ENCODE measurements at regions not wholly inside any gene's neighbourhood (a gene's known extent, or its start where the extent isn't known, plus 50 kb on each side); places are given as distances from the start of the nearest gene placed in this dataset.

DNA sequence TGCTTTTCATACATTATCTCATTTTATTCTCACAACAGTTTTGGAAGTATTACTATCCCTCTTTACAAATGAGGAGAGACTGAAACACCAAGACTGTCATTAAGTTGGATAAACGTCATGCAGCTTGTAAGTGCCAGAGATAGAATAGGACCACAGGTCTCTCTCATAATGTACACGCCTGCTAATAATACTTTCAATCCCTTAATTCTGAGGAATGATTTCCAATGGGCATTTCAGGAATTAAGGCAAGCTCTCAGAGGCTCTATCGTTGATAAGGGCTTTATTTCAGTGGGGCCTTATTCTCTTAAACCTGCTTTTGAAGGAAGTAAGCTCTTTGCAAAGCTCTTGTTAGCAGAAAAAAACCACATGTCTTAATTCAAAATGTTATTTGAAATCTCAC lies 229.1 kb downstream of the NFKBIZ start (continued):
- TF ChIP-seq, protein P1, sequence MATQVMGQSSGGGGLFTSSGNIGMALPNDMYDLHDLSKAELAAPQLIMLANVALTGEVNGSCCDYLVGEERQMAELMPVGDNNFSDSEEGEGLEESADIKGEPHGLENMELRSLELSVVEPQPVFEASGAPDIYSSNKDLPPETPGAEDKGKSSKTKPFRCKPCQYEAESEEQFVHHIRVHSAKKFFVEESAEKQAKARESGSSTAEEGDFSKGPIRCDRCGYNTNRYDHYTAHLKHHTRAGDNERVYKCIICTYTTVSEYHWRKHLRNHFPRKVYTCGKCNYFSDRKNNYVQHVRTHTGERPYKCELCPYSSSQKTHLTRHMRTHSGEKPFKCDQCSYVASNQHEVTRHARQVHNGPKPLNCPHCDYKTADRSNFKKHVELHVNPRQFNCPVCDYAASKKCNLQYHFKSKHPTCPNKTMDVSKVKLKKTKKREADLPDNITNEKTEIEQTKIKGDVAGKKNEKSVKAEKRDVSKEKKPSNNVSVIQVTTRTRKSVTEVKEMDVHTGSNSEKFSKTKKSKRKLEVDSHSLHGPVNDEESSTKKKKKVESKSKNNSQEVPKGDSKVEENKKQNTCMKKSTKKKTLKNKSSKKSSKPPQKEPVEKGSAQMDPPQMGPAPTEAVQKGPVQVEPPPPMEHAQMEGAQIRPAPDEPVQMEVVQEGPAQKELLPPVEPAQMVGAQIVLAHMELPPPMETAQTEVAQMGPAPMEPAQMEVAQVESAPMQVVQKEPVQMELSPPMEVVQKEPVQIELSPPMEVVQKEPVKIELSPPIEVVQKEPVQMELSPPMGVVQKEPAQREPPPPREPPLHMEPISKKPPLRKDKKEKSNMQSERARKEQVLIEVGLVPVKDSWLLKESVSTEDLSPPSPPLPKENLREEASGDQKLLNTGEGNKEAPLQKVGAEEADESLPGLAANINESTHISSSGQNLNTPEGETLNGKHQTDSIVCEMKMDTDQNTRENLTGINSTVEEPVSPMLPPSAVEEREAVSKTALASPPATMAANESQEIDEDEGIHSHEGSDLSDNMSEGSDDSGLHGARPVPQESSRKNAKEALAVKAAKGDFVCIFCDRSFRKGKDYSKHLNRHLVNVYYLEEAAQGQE (IDR thresholded peaks at IDR 0.05; ENCODE audit: low read depth, low read length) = no peak
- no peak for TF ChIP-seq SP1 (IDR thresholded peaks at IDR 0.05; ENCODE audit: low read depth, low read length)
- TF ChIP-seq CHD4 (IDR thresholded peaks at IDR 0.05) = no peak

DNA sequence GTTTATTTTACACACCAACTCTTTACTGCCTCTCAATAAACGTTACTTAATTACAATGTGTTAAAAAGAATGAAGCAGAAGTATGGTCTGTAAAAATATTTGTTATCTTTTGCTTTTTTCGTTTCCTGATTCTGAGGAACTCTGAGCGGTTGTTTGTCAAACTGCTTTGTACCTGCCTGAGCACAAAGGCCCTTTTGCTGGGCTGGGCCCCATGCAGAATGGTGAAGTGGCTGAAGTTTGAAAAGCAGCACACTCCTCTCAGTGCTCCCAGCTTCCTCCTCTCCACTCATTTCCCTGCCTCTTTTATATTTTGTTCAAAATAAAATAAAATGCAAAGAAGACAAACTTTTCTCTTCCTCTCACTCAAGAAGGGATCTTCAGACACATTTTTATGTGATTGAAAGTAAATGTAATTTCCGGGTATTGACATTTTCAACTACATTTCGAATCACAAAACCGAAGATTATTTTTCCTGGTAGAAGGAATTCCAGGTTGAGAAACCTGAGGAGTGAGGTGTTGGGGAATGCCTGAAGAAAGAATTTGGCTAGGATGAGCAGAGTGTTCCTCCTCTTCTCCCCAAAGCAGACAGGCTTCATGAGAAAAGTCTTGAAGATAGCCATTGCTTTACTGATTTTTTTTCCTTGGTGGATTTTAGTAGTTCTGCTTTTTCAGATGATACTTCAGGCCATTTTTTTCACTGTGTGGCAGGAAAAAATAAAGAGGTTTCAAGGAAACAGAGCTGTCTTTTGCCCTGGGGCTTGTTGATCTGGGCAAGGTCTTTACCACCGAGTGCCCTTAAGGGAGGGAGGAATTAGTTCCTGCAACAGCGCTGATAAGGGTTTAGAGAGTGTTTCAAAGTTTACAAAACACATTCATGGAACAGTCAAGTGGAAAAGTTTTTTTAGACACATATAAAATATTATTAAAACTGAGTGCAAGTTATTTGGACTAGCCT lies 229.8 kb downstream of the NFKBIZ start:
- Histone ChIP-seq H3K4me2 (ENCODE audit: control insufficient read depth, insufficient read depth) (no peak overlapping the region), H3K27me3 (replicated peaks in 1 of 2; ENCODE audit: control insufficient read depth in 2 of 2, insufficient read depth in 2 of 2, low read length in 1 of 2) (no peaks in the 10 kb centered on the region)
- TF ChIP-seq NR2F1 (conservative IDR thresholded peaks at IDR 0.05) (no peak), YBX1 (IDR thresholded peaks at IDR 0.05) (no peak), STAT3 (IDR thresholded peaks at IDR 0.05; ENCODE audit: low read depth, low read length) (no peak), RCOR1 (conservative IDR thresholded peaks at IDR 0.05; ENCODE audit: low read depth, low read length) (no peak), BACH1 (IDR thresholded peaks at IDR 0.05; ENCODE audit: borderline replicate concordance) (no peak), MXI1 (IDR thresholded peaks at IDR 0.05; ENCODE audit: low read depth, low read length) (no peak), MEF2B (IDR thresholded peaks at IDR 0.05; ENCODE audit: partially characterized antibody, poor library complexity, severe bottlenecking) (no peak), NRF1 (conservative IDR thresholded peaks at IDR 0.05; ENCODE audit: low read depth, low read length) (no peak)
- TF ChIP-seq, protein P2, sequence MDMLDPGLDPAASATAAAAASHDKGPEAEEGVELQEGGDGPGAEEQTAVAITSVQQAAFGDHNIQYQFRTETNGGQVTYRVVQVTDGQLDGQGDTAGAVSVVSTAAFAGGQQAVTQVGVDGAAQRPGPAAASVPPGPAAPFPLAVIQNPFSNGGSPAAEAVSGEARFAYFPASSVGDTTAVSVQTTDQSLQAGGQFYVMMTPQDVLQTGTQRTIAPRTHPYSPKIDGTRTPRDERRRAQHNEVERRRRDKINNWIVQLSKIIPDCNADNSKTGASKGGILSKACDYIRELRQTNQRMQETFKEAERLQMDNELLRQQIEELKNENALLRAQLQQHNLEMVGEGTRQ (IDR thresholded peaks at IDR 0.05; ENCODE audit: borderline replicate concordance, low read depth, low read length) = no peak
- TF ChIP-seq, protein P3, sequence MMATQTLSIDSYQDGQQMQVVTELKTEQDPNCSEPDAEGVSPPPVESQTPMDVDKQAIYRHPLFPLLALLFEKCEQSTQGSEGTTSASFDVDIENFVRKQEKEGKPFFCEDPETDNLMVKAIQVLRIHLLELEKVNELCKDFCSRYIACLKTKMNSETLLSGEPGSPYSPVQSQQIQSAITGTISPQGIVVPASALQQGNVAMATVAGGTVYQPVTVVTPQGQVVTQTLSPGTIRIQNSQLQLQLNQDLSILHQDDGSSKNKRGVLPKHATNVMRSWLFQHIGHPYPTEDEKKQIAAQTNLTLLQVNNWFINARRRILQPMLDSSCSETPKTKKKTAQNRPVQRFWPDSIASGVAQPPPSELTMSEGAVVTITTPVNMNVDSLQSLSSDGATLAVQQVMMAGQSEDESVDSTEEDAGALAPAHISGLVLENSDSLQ (IDR thresholded peaks at IDR 0.05) = no peak

More for the DNA sequence above, 229.8 kb downstream of the NFKBIZ start:
- no peaks in the 10 kb centered on the region for H3K4me1 ChIP-seq (ENCODE audit: control insufficient read depth, insufficient read depth, low read length)
- ChIA-PET POLR2A (interaction anchor here (0.6 kb wide), 1 partner anchor 61 kb away, joined by 3 read pairs; no protein-coding TSS in a partner anchor), SMC1A (ENCODE audit: uncharacterized antibody, unreplicated experiment) (interaction anchor here (0.9 to 1.6 kb wide), 5 partner anchors 9 to 228 kb away, joined by 3 to 5 read pairs (median 4); no protein-coding TSS in a partner anchor), RAD21 (ENCODE audit: unreplicated experiment) (interaction anchor here (1.1 kb wide), 1 partner anchor 20 kb away, joined by 5 read pairs; no protein-coding TSS in a partner anchor), CTCF (interaction anchor here (0.7 to 1.5 kb wide), 4 partner anchors 9 to 269 kb away, joined by 3 to 4 read pairs (median 4); no protein-coding TSS in a partner anchor)
- ATAC-seq (no peak), DNase-seq (ENCODE audit: low read depth, low spot score) (no peak), FAIRE-seq (no peak)
- BruUV-seq (replicated peaks) = no TSS peak
- no peaks in the 10 kb centered on the region for H4K20me1 ChIP-seq (ENCODE audit: control insufficient read depth, insufficient read depth)
- WGBS (ENCODE audit: insufficient coverage, insufficient replicate concordance, low lambda C conversion rate, missing lambda C conversion rate) = 55% methylated on average over 8 of the region's 8 CpGs
- H3K79me2 ChIP-seq (ENCODE audit: control insufficient read depth, insufficient read depth, low read length) = no peaks in the 10 kb centered on the region
- intact Hi-C loops (cut with micrococcal nuclease; ENCODE audit: unreplicated experiment) = no loop called here
- peaks cover 3% of the 10 kb centered on the region; the same call in 1 of the 3 replicates for H3K9me3 ChIP-seq (replicated peaks; ENCODE audit: control insufficient read depth, insufficient read depth, low read length)
- H3K36me3 ChIP-seq (ENCODE audit: control insufficient read depth in 2 of 2, insufficient read depth in 2 of 2, low read length in 1 of 2) = no peaks in the 10 kb centered on the region
- H3K9ac ChIP-seq (ENCODE audit: control insufficient read depth, insufficient read depth, low read length) = no peak overlapping the region
- no peak overlapping the region for H3K4me3 ChIP-seq
- H3K27ac ChIP-seq (ENCODE audit: control insufficient read depth, insufficient read depth) = no peak overlapping the region
- in situ Hi-C loops (cut with MboI) = no loop called here
- peak overlapping the region; percentile 43 for H2AFZ ChIP-seq (ENCODE audit: control insufficient read depth, low read depth, low read length)
